ENCODE measurements at regions not wholly inside any gene's neighbourhood (a gene's known extent, or its start where the extent isn't known, plus 50 kb on each side); places are given as distances from the start of the nearest gene placed in this dataset.

GRCh38 chr13:53189162-53189561, 160.5 kb downstream of the OLFM4 start:
- TF ChIP-seq CTCF (IDR thresholded peaks at IDR 0.05) (no peak), POLR2A (IDR thresholded peaks at IDR 0.05) (no peak)

Measured in esophagus squamous epithelium (tissue), 4 donors.